Sigmoid colon (tissue), 3 donors: ENCODE measurements at regions not wholly inside any gene's neighbourhood (a gene's known extent, or its start where the extent isn't known, plus 50 kb on each side); places are given as distances from the start of the nearest gene placed in this dataset.

Experiments
- POLR2A ChIP-seq, 2 donors: fragments of 450-650 bp; IDR thresholded peaks; one replicate each; pipeline ENCODE4 v1.6.1; 2016; ENCODE audit warnings: antibody characterized with exemption in 2 of 2, mild to moderate bottlenecking in 2 of 2, moderate library complexity in 2 of 2
- TF ChIP-seq, protein P1 (sequence below), 4 experiments: fragments of 450-650 bp in 3 of 4; fragments of 200-600 bp in 1 of 4; IDR thresholded peaks; one replicate each; pipeline ENCODE4 v1.5.1; 2016 to 2019; ENCODE audit warnings: antibody characterized with exemption in 4 of 4, mild to moderate bottlenecking in 3 of 4, moderate library complexity in 2 of 4

DNA sequence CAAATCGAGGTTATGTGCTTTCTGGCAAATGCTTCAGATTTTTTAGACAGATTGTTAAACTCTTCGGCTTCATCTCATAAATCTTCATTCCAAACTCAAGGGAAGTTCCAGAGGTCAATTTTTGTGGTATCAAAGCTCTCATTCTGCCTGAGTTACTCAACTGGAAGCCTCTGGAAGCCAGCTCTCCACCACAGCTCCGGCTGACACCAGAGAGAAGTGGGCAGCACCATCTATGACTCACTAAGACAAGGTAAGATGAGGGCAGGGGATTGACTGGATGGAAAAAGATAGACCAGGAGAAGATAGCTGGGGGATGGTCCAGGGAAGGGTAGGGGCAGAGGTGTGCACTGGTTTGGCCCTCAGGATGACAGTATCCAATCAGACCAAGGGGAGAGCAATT lies 137.3 kb upstream of the HNRNPA3 start:
- TF ChIP-seq, protein P1, sequence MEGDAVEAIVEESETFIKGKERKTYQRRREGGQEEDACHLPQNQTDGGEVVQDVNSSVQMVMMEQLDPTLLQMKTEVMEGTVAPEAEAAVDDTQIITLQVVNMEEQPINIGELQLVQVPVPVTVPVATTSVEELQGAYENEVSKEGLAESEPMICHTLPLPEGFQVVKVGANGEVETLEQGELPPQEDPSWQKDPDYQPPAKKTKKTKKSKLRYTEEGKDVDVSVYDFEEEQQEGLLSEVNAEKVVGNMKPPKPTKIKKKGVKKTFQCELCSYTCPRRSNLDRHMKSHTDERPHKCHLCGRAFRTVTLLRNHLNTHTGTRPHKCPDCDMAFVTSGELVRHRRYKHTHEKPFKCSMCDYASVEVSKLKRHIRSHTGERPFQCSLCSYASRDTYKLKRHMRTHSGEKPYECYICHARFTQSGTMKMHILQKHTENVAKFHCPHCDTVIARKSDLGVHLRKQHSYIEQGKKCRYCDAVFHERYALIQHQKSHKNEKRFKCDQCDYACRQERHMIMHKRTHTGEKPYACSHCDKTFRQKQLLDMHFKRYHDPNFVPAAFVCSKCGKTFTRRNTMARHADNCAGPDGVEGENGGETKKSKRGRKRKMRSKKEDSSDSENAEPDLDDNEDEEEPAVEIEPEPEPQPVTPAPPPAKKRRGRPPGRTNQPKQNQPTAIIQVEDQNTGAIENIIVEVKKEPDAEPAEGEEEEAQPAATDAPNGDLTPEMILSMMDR (IDR thresholded peaks at IDR 0.05) = no peak
- TF ChIP-seq POLR2A (IDR thresholded peaks at IDR 0.05) = no peak
